ENCODE measurements at regions not wholly inside any gene's neighbourhood (a gene's known extent, or its start where the extent isn't known, plus 50 kb on each side); places are given as distances from the start of the nearest gene placed in this dataset.
A peak's percentile ranks its signal among the peaks of the same experiment; 100 is the strongest.
"Not testable (repeated sequence)": the region's sequence is repeated elsewhere in the genome, so short reads cannot be mapped to it uniquely, and the experiment has no call there.

DNA sequence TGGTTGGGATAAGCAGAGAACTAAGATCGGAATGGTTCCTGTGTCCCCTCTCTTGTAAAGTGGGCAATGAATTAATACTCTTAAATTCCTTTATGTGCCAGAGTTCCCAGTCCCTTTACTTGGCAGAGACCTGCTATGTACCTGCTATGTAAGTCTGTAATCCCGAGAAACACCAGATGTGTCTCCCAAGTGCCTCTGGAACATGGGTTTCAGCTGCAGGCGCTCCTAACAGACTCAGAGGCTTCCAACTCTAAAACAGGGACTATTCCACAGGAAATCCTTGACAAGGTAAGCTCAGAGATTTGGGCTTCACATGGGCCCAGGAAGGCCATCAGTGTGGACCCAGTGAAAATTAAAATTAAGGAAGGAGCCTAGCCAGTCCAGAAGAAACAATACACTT is 117.7 kb upstream of the PLCL2 start:
- ChIA-PET CTCF (no interaction called here), POLR2A (no interaction called here)
- no peaks in the 10 kb centered on the region for H3K4me1 ChIP-seq (ENCODE audit: insufficient read depth, low read length)
- no peak for DNase-seq
- no peaks in the 10 kb centered on the region for H3K36me3 ChIP-seq (ENCODE audit: insufficient read depth, low read length)
- no peaks in the 10 kb centered on the region for H3K9me3 ChIP-seq (ENCODE audit: low read length)
- no peak overlapping the region for H3K4me3 ChIP-seq (ENCODE audit: low read length)
- H3K27ac ChIP-seq (ENCODE audit: low read depth, low read length): no peak overlapping the region
- Mint-ChIP-seq H3K36me3 (peaks cover 0 to 13% (median 0%) of the 10 kb centered on the region in 3 donors), H3K9me3 (no peaks in the 10 kb centered on the region), H3K27ac (no peak overlapping the region), H3K4me3 (no peak overlapping the region), H3K27me3 (peaks cover 2 to 3% of the 10 kb centered on the region in 2 donors), H3K4me1 (no peaks in the 10 kb centered on the region)
- no peaks in the 10 kb centered on the region for H3K27me3 ChIP-seq (ENCODE audit: insufficient read depth, low read length, poor library complexity, severe bottlenecking)

DNA sequence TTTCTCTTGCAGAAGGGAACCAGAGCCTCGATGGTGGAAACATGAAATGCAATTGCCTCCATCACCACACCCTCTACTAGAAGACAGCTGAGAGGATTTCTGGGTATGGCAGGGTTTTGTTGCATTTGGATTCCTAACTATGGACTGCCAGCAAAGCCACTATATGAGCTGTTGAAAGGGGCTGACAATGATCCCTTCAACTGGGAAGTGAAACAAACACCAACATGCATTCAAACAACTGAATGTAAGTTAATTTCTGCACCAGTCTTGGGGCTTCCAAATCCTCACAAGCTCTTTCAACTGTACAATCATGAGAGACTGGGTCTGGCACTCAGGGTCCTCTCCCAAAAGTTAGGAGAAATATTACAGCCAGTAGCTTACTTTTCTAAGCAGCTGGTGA is 116.7 kb upstream of the PLCL2 start:
- Histone ChIP-seq H3K4me3 (ENCODE audit: low read length) (no peak overlapping the region), H3K4me1 (ENCODE audit: insufficient read depth, low read length) (no peaks in the 10 kb centered on the region), H3K9me3 (ENCODE audit: low read length) (no peaks in the 10 kb centered on the region), H3K27ac (ENCODE audit: low read depth, low read length) (no peak overlapping the region), H3K36me3 (ENCODE audit: insufficient read depth, low read length) (no peaks in the 10 kb centered on the region), H3K27me3 (ENCODE audit: insufficient read depth, low read length, poor library complexity, severe bottlenecking) (no peaks in the 10 kb centered on the region)
- H3K9me3 Mint-ChIP-seq: no peaks in the 10 kb centered on the region
- H3K4me3 Mint-ChIP-seq: no peak overlapping the region
- H3K36me3 Mint-ChIP-seq: peaks cover 0 to 7% (median 0%) of the 10 kb centered on the region in 3 donors
- no peak for DNase-seq
- POLR2A ChIA-PET: no interaction called here
- CTCF ChIA-PET: no interaction called here
- H3K27ac Mint-ChIP-seq: no peak overlapping the region
- peaks cover 8 to 9% (median 8%) of the 10 kb centered on the region in 3 donors for H3K4me1 Mint-ChIP-seq
- peaks cover 2% of the 10 kb centered on the region in 2 donors for H3K27me3 Mint-ChIP-seq

DNA sequence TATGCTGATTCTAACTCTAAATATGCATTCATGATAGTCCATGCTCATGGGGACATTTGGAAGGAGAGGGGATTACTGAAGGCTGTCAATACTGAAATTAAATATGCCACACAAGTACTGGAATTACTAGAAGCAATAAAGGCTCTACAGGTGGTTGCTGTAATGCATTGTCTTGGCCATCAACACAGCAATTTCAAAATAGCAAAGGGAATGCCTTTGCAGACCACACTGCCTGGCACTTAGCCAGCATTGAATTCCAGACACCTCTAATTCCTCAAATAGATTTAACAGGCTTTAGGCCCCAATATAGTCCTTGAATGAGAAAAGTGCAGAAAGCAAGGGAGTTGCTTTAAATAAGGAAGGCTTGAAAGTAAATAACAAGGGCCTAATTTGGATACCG is 115.8 kb upstream of the PLCL2 start:
- H3K27ac Mint-ChIP-seq: no peak overlapping the region
- POLR2A ChIA-PET: no interaction called here

DNA sequence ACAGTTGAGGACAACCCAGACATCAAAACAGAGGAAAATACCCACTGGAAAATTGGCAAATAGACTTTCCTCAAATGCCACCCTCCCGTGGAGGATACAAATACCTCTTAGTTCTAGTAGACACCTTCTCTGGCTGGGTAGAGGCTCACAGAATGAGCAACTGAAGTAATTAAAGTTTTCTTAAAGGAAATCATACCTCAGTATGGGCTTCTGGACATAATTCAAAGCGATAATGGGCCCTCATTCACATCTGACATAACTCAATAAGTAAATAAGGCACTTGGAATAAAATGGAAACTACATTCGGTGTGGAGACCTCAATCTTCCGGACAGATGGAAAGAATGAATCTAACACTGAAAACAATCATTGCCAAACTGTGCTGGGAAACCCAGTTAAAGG is 115.2 kb upstream of the PLCL2 start:
- H3K27ac Mint-ChIP-seq: no peak overlapping the region
- Histone ChIP-seq H3K27ac (ENCODE audit: low read depth, low read length) (no peak overlapping the region), H3K4me3 (ENCODE audit: low read length) (no peak overlapping the region), H3K9me3 (ENCODE audit: low read length) (no peaks in the 10 kb centered on the region), H3K36me3 (ENCODE audit: insufficient read depth, low read length) (no peaks in the 10 kb centered on the region), H3K27me3 (ENCODE audit: insufficient read depth, low read length, poor library complexity, severe bottlenecking) (no peaks in the 10 kb centered on the region), H3K4me1 (ENCODE audit: insufficient read depth, low read length) (no peaks in the 10 kb centered on the region)
- peaks cover 12 to 13% (median 12%) of the 10 kb centered on the region in 3 donors for H3K4me1 Mint-ChIP-seq
- no peak for DNase-seq
- CTCF ChIA-PET: no interaction called here
- no peaks in the 10 kb centered on the region for H3K9me3 Mint-ChIP-seq
- POLR2A ChIA-PET: no interaction called here
- no peak overlapping the region for H3K4me3 Mint-ChIP-seq
- peaks cover 2 to 4% of the 10 kb centered on the region in 2 donors for H3K27me3 Mint-ChIP-seq
- no peaks in the 10 kb centered on the region for H3K36me3 Mint-ChIP-seq

More for the DNA sequence above, 115.8 kb upstream of the PLCL2 start:
- H3K36me3 ChIP-seq (ENCODE audit: insufficient read depth, low read length): no peaks in the 10 kb centered on the region
- H3K9me3 ChIP-seq (ENCODE audit: low read length): no peaks in the 10 kb centered on the region
- no peaks in the 10 kb centered on the region for H3K4me1 ChIP-seq (ENCODE audit: insufficient read depth, low read length)
- peaks cover 2% of the 10 kb centered on the region in 2 donors for H3K27me3 Mint-ChIP-seq
- H3K27me3 ChIP-seq (ENCODE audit: insufficient read depth, low read length, poor library complexity, severe bottlenecking): no peaks in the 10 kb centered on the region
- no peak overlapping the region for H3K27ac ChIP-seq (ENCODE audit: low read depth, low read length)
- no peak for DNase-seq
- peaks cover 10 to 11% (median 11%) of the 10 kb centered on the region in 3 donors for H3K4me1 Mint-ChIP-seq
- H3K4me3 Mint-ChIP-seq: no peak overlapping the region
- H3K9me3 Mint-ChIP-seq: no peaks in the 10 kb centered on the region
- no peak overlapping the region for H3K4me3 ChIP-seq (ENCODE audit: low read length)
- CTCF ChIA-PET: no interaction called here
- no peaks in the 10 kb centered on the region for H3K36me3 Mint-ChIP-seq

DNA sequence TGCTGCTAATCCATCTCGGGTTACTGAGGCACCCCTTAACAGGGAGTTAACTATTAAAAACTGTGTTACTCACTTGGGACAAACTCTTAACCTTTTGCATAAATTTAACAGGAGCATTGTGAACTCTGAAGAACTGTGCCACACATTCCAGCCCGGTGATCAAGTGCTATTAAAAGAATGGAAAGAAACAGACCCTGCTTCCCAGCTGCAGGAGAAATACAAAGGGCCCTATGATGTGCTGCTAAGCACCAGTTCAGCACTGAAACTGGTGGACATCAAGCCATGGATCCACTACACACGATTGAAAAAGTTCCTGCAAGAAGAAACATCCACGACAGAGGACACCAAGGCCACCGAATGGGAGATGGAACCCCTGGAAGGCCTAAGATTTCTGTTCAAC is 114.7 kb upstream of the PLCL2 start:
- Mint-ChIP-seq H3K27ac (peak overlapping the region in 1 of 8 donors; percentile 90), H3K36me3 (no peaks in the 10 kb centered on the region), H3K4me1 (peaks cover 16 to 17% (median 16%) of the 10 kb centered on the region in 3 donors), H3K9me3 (no peaks in the 10 kb centered on the region), H3K4me3 (no peak overlapping the region), H3K27me3 (peaks cover 2 to 9% of the 10 kb centered on the region in 2 donors)
- H3K4me3 ChIP-seq (ENCODE audit: low read length): no peak overlapping the region
- H3K9me3 ChIP-seq (ENCODE audit: low read length): no peaks in the 10 kb centered on the region
- CTCF ChIA-PET: no interaction called here
- H3K36me3 ChIP-seq (ENCODE audit: insufficient read depth, low read length): no peaks in the 10 kb centered on the region
- POLR2A ChIA-PET: no interaction called here
- DNase-seq: no peak
- H3K27me3 ChIP-seq (ENCODE audit: insufficient read depth, low read length, poor library complexity, severe bottlenecking): no peaks in the 10 kb centered on the region
- no peaks in the 10 kb centered on the region for H3K4me1 ChIP-seq (ENCODE audit: insufficient read depth, low read length)
- H3K27ac ChIP-seq (ENCODE audit: low read depth, low read length): no peak overlapping the region

DNA sequence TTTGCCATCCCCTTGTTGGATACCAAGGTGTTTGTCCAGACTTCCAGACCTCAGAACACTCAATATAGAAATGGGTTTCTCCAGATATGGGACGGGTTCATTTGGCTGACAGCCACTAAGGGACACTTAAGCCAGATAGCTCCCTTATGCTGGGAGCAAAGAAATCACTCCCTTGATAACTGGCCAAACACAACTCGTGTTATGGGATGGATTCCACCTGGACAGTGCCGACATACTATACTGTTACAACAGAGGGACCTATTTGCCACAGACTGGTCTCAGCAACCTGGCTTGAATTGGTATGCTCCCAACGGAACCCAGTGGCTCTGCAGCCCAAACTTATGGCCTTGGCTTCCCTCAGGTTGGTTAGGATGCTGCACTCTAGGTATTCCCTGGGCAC is 114.0 kb upstream of the PLCL2 start:
- Mint-ChIP-seq H3K9me3 (no peaks in the 10 kb centered on the region), H3K4me1 (peaks cover 16 to 17% (median 16%) of the 10 kb centered on the region in 3 donors), H3K36me3 (peaks cover 0 to under 1% (median 0%) of the 10 kb centered on the region in 3 donors), H3K27me3 (peaks cover 3 to 12% of the 10 kb centered on the region in 2 donors), H3K27ac (no peak overlapping the region), H3K4me3 (no peak overlapping the region)
- Histone ChIP-seq H3K27me3 (ENCODE audit: insufficient read depth, low read length, poor library complexity, severe bottlenecking) (no peaks in the 10 kb centered on the region), H3K36me3 (ENCODE audit: insufficient read depth, low read length) (no peaks in the 10 kb centered on the region), H3K27ac (ENCODE audit: low read depth, low read length) (no peak overlapping the region), H3K9me3 (ENCODE audit: low read length) (no peaks in the 10 kb centered on the region), H3K4me3 (ENCODE audit: low read length) (no peak overlapping the region), H3K4me1 (ENCODE audit: insufficient read depth, low read length) (no peaks in the 10 kb centered on the region)
- CTCF ChIA-PET: no interaction called here
- no peak for DNase-seq
- POLR2A ChIA-PET: no interaction called here

DNA sequence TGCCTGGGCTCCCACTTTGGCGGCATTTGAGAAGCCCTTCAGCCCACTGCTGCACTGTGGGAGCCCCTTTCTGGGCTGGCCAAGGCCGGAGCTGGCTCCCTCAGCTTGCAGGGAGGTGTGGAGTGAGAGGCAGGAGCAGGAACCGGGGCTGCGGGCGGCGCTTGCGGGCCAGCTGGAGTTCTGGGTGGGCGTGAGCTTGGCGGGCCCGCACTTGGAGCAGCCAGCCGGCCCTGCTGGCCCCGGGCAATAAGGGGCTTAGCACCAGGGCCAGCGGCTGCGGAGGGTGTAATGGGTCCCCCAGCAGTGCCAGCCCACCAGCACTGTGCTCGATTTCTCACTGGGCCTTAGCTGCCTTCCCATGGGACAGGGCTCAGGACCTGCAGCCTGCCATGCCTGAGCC is 111.2 kb upstream of the PLCL2 start:
- CTCF ChIA-PET; H3K27ac ChIP-seq (ENCODE audit: low read depth, low read length): not testable (repeated sequence)
- peaks cover 16 to 18% (median 16%) of the 10 kb centered on the region in 3 donors for H3K4me1 Mint-ChIP-seq

DNA sequence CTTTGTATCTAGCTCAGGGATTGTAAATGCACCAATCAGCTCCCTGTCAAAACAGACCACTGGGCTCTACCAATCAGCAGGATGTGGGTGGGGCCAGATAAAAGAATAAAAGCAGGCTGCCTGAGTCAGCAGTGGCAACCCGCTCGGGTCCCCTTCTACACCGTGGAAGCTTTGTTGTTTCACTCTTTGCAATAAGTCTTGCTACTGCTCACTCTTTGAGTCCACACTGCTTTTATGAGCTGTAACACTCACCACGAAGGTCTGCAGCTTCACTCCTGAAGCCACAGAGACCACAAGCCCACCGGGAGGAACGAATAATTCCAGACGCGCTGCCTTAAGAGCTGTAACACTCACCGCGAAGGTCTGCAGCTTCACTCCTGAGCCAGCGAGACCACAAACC is 110.2 kb upstream of the PLCL2 start:
- H3K4me1 ChIP-seq (ENCODE audit: insufficient read depth, low read length); H3K9me3 Mint-ChIP-seq; CTCF ChIA-PET; H3K27ac ChIP-seq (ENCODE audit: low read depth, low read length); POLR2A ChIA-PET; H3K27me3 ChIP-seq (ENCODE audit: insufficient read depth, low read length, poor library complexity, severe bottlenecking); DNase-seq; H3K9me3 ChIP-seq (ENCODE audit: low read length); H3K36me3 ChIP-seq (ENCODE audit: insufficient read depth, low read length); H3K4me3 ChIP-seq (ENCODE audit: low read length): not testable (repeated sequence)
- Mint-ChIP-seq H3K4me1 (peaks cover 16 to 18% (median 16%) of the 10 kb centered on the region in 3 donors), H3K27me3 (peaks cover 16 to 27% of the 10 kb centered on the region in 2 donors), H3K4me3 (peak overlapping the region in 6 of 7 donors; percentile 32 to 75 (median 65)), H3K27ac (peak overlapping the region in 2 of 8 donors; percentile 41 to 92), H3K36me3 (peaks cover 0 to 11% (median 2%) of the 10 kb centered on the region in 3 donors)

More for the DNA sequence above, 111.2 kb upstream of the PLCL2 start:
- POLR2A ChIA-PET; H3K27me3 ChIP-seq (ENCODE audit: insufficient read depth, low read length, poor library complexity, severe bottlenecking); H3K4me1 ChIP-seq (ENCODE audit: insufficient read depth, low read length); H3K36me3 Mint-ChIP-seq; H3K27ac Mint-ChIP-seq; H3K9me3 Mint-ChIP-seq; H3K4me3 ChIP-seq (ENCODE audit: low read length); H3K4me3 Mint-ChIP-seq; H3K36me3 ChIP-seq (ENCODE audit: insufficient read depth, low read length); DNase-seq; H3K9me3 ChIP-seq (ENCODE audit: low read length): not testable (repeated sequence)
- H3K27me3 Mint-ChIP-seq: peaks cover 16 to 21% of the 10 kb centered on the region in 2 donors

DNA sequence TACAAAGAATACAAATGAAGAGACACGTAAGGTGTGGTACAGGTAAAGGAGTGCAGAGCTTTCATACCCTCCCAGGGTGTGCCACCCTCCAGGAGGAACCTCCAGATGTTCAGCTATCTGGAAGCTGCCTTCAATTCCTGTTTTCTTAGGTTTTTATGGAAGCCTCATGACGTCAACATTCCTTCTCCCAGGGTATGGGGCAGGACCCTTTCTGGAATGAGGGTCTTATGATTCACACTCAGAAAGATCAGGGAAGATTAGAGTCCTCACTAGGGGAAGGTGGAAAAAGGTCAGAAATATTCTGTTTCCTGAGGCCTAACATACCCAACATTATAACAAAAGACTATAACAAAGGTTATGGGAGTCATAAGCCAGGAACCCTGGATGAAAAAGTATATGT is 99.8 kb upstream of the PLCL2 start:
- Histone ChIP-seq H3K27me3 (ENCODE audit: insufficient read depth, low read length, poor library complexity, severe bottlenecking) (no peaks in the 10 kb centered on the region), H3K9me3 (ENCODE audit: low read length) (no peaks in the 10 kb centered on the region), H3K4me1 (ENCODE audit: insufficient read depth, low read length) (peaks cover 5% of the 10 kb centered on the region), H3K27ac (ENCODE audit: low read depth, low read length) (no peak overlapping the region), H3K4me3 (ENCODE audit: low read length) (no peak overlapping the region), H3K36me3 (ENCODE audit: insufficient read depth, low read length) (no peaks in the 10 kb centered on the region)
- peaks cover 0 to 3% (median 0%) of the 10 kb centered on the region in 5 donors for H3K9me3 Mint-ChIP-seq
- CTCF ChIA-PET: no interaction called here
- H3K27ac Mint-ChIP-seq: no peak overlapping the region
- H3K36me3 Mint-ChIP-seq: peaks cover 0 to 14% (median 1%) of the 10 kb centered on the region in 3 donors
- peaks cover 17 to 19% (median 18%) of the 10 kb centered on the region in 3 donors for H3K4me1 Mint-ChIP-seq
- POLR2A ChIA-PET: no interaction called here
- H3K4me3 Mint-ChIP-seq: no peak overlapping the region
- no peak for DNase-seq
- H3K27me3 Mint-ChIP-seq: peaks cover 0 to 4% of the 10 kb centered on the region in 2 donors

Data from CD8-positive, alpha-beta memory T cell (primary cell).